ENCODE measurements at regions not wholly inside any gene's neighbourhood (a gene's known extent, or its start where the extent isn't known, plus 50 kb on each side); places are given as distances from the start of the nearest gene placed in this dataset.
"Not testable (repeated sequence)": the region's sequence is repeated elsewhere in the genome, so short reads cannot be mapped to it uniquely, and the experiment has no call there.

DNA sequence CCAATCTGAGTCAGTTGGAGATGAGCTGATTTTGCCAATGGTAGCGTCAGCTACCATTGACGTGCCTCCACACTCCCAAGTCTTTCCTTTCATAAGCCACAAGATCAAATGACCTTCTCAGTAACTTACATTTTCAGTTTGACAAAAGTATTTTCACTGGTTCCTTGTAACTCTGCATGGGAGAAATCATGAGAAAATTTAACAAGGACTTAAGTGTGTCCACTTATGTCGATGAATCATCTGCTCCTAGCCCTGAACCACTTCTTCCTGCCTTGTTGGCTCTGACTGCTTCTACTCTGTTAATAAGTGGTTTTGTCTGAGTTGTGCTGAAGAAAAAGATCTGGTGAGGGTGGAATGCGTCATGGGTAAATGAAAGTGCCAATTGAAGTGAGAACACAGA, 101.2 kb downstream of the NFKBIZ start:
- no peak for DNase-seq (ENCODE audit: low read depth, low spot score)

DNA sequence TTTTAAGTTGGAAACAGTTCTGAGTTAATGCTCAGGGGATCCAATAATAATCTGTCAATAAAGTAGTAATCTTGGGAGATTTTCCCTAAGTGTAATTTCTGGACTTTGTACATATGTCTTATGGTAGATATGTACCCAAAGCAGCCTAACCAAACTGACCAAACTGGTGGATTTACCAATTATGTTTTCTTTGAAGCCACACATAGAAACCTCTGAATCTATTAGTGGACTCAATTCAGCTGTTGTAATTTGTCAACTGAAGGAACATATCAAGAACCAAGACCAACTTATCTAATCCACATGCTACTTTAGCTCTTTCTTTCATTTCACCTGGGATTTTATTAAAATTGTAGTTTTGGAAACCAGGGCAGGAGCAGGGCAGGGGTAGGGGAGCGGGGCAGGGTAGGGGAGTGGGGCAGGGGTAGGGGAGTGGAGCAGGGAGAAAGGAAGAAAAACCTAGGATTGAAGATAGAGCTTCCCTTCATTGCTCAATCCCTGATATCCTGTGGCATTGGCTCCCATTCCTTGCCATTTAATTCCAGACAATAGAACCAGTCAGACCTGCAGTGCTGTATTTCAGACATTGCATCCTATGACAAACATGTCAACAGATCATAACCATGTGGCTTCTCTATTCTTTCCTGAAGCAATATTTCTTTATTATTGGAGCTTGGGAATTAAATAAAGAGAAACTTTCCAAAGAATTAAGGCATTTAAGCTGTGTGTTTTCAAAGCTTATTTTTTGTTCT, 101.8 kb downstream of the NFKBIZ start:
- DNase-seq (ENCODE audit: low read depth, low spot score) = no peak

DNA sequence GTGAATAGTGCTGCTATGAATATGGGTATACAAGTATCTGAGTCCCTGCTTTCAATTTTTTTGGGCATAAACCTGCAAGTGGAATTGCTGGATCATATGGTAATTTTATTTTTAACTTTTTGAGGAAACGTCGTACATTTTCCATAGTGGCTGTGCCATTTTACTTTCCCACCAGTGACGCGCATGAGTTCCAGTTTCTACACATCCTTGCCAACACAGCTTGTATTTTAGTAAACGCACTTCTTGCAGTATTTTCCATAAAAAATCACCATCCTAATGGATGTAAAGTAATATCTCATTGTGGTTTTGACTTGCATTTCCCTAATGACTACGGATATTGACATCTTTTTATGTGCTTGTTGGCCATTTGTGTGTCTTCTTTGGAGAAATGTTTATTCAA, 105.0 kb downstream of the NFKBIZ start:
- no peak for DNase-seq (ENCODE audit: low read depth, low spot score)

DNA sequence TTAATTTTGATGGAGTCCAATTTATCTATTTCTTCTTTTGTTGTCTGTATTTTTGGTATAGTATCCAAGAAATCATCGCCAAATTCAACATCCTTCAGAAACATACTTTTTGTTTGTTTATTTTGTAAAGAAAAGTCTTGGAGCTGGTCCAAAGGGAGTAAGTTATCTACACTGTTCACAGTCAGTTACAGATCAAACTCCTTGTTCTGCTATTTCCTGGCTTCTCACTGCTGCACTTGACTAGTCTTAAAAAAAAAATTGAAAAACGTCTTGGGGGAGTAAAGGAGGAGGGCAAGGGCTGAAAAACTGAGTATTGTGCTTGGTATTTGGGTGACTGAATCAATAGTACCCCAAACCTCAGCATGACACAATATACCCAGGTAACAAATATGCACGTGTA, 105.6 kb downstream of the NFKBIZ start:
- DNase-seq (ENCODE audit: low read depth, low spot score) = peak; percentile 56

DNA sequence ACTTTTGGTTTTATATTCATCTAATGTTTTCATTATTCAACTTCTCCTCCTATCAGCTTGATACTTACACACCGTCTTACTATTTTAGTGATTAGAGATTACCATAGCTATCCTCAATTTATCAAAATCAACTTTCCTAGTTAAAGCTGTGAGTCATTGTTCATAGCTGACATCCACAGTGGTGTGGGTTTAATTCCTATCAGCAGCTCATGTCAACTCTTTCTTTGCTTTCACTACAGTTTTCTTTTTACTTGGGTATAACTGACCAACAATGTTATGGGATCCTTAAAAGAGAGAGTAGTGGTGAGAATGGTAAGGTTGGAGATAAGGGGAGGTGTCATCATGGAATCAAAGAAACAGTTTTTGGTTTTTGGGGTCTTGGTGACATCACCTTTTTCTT, 112.7 kb downstream of the NFKBIZ start:
- no peak for DNase-seq (ENCODE audit: low read depth, low spot score)

DNA sequence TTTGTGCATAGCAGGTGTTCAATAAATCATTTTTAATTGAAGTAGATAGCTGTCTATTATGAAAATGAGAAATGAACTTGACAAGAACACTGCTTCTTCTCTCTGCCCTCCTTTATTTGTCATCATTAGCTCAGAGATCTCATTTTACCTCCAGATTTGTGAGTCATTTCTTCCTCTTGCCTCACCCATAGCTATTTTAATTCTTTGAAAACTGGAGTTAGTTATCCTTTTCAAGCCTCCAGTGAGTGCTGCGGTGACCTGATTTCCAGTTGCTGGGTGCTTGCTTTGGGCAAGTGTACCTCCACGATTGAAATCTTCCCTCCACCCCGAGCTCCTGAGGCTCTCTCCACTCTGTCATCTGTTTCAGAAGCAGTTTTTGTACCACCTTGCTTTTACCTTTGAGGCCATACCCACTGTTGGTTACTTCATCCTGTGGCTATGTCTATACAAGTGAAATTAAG, 114.6 kb downstream of the NFKBIZ start:
- DNase-seq (ENCODE audit: low read depth, low spot score) = no peak

DNA sequence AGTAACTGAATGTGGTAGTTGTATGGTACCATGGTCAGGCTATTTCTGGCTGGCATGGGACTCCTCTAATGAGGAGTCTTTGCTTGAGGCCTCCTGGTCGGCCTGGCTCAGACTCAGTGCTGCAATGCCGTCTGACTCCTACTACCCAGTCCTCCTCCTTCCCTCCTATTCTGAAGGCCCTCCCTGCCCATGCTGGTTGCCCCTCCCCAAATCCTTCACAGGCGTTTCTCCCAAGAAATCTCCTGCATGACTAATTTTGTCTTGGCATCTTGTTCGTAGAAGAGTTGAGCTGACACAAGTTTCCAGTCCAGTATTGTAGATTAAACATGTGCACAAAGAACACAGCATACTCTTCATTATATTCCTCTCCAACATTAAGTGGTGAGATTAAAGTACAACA, 115.5 kb downstream of the NFKBIZ start:
- DNase-seq (ENCODE audit: low read depth, low spot score) = no peak

DNA sequence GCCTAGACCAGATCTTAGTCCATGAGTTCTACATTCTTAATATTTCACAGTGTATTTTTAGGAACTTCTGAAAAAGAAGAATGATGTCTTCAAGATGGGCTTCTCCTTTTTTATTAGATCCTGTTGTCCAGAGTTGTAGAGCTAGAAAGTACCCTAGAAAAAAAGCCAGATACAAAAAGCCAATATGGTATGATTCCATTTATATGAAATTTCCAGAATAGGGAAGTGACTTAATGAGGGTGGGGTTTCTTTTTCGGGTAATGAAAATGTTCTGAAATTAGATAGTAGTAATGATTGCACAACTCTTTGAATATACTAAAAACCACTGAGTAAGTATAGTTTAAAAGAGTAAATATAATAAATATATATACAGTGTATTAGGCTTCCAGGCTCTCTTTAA, 116.9 kb downstream of the NFKBIZ start:
- no peak for DNase-seq (ENCODE audit: low read depth, low spot score)

DNA sequence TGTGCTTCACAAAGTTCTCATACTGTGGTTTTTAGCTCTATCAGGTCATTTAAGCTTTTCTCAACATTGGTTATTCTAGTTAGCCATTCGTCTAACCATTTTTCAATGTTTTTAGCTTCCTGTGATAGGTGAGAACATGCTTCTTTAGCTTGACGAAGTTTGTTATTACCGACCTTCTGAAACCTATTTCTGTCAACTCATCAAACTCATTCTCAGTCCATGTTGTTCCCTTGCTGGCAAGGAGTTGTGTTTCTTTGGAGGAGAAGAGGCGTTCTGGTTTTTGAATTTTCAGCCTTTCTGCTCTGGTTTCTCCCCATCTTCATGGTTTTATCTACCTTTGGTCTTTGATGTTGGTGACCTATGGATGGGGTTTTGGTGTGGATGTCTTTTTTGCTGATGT, 120.9 kb downstream of the NFKBIZ start:
- DNase-seq (ENCODE audit: low read depth, low spot score) = no peak

DNA sequence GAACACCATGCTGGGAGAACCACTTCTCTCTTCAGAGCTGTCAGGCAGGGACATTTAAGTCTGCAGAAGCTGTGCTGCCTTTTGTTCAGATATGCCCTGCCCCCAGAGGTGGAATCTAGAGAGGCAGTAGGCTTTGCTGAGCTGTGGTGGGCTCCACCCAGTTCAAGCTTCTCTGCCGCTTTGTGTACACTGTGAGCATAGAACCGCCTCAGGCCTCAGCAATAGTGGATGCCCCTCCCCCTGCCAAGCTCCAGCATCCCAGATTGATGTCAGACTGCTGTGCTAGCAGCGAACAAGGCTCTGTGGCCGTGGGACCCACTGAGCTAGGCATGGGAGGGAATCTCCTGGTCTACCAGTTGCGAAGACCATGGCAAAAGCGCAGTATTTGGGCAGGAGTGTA, 121.6 kb downstream of the NFKBIZ start:
- DNase-seq (ENCODE audit: low read depth, low spot score) = no peak

DNA sequence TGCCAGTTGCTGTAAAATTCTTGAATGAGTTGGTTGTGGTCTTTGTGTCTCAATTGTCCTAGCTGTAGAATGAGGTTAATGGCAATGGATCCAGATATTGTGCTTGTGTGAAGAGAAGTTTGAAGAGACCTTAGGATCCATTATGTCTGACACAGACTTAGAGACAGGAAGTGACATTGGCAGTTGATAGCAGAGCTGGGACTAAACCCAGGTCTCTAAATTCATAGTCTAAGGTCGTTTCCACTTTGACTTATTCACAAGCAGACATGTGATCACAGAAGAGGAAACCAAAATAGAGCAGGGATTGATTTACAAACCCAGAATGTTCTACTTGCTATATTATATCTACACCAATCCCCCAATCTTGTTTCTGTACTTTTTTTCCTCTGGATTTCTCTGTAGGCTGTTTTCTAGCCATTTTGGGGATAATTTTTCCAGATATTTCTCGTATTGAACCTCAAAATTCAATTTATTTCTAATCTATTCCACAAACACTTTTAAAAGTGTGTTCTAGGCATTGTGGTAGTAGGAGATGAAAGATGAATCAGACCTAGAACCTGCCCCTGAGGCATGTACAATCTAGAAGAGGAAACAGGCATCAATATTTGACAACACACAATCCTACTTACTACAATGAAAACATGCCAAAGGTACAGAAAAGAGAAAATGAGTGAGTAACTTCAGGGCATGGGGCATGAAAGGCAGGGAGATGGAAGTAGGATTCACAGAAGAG, 123.3 kb downstream of the NFKBIZ start:
- DNase-seq (ENCODE audit: low read depth, low spot score) = no peak

DNA sequence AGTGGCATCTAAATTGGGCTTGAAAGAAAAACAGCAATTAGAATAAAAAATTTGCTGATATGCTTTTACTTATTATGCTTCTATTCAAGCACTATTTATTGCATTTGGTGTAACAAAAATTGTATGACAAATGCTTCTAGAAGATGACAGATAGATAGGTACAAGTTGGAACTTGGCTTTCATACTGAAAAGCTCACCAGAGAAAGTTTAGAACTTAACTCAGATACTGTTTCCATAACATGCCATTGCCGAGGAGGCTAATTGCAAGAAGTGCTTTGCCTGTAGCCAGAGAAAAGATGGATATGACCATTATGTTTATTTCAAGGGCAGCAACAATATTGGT, 123.8 kb downstream of the NFKBIZ start:
- DNase-seq (ENCODE audit: low read depth, low spot score) = no peak

DNA sequence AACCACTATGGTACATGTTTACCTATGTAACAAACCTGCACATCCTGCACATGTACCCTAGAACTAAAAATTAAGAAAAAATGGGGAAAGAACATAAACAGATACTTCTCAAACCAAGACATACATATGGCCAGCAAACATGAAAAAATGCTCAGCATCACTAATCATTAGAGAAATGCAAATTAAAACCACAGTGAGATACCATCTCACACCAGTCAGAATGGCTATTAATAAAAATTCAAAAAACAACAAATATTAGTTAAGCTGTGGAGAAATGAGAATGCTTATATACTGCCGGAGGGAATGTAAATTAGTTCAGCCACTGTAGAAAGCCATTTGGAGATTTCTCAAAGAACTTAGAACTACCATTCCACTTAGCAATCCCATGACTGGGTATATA, 126.1 kb downstream of the NFKBIZ start:
- DNase-seq (ENCODE audit: low read depth, low spot score) = not testable (repeated sequence)

DNA sequence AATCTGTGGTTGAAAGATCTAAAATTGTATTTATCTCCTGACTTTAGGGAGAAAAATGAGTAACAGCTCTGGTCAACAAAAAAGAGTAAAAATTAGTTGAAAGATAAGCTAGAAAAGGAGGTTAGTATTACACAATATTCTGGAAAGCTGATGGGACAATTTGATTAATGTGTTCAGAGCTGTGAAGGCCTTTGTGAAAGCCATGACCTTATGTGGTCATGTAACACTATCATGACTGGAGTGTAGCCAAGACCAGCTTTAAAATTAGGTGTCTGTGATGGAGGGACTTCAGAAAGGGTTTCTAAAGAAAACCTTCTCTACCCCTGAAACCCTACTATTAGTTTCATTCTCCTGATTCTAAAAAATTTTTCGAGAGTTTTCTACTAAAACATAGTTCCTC, 127.2 kb downstream of the NFKBIZ start:
- DNase-seq (ENCODE audit: low read depth, low spot score) = no peak

DNA sequence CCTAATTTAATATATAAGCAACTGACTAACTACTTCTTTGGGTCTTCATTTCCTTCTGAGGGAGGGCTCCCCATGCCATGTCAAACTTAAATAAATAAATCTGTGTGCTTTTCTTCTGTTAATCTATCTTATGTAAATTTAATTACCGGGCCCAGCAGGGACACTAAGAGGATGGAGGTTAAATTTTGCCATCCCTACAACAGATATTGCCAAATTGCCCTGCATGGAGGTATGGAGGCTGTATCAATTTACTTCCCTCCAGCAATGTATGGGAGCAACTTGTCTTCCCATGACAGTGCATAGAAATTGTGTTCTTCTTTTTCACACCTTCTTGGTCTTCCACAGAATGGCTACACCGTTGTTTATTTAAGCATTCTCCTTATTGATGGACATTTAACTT, 129.0 kb downstream of the NFKBIZ start:
- DNase-seq (ENCODE audit: low read depth, low spot score) = no peak

DNA sequence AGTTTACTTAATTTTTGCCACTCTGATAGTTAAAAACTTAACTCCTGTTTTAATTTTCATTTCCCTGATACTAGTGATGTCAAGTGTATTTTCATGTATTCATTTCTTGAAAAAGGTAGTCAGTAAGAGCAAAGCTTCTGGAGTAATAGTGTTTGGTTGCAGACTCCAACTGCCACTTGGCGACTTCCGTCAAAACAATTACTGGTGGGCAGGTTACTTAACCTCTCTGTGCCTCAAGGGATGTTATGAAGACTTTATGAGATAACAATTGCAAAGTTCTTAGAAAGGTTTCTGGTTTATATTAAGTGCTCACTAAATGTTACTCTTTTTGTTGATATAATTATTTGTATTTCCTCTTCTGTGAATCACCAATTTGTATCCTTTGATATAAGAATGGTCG, 129.7 kb downstream of the NFKBIZ start:
- DNase-seq (ENCODE audit: low read depth, low spot score) = no peak

DNA sequence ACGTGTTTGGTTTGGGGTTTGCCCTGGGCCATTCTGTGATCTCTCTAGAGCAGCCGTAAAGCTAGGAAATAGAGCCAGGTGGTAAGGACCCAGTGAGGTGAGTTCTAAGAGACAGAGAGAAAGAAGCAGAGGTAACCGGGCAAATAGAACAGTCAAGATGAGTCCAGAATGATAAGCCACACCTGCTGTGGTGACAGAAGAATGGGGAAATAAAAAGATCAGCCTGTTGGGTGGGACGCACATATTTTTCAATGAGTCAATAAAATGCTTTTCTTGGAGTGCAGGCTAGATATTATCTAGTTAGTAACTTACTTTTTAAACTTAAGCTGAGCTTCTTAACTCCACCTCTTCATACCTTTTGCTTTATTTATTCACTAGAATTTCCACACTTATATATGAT, 135.0 kb downstream of the NFKBIZ start:
- no peak for DNase-seq (ENCODE audit: low read depth, low spot score)

DNA sequence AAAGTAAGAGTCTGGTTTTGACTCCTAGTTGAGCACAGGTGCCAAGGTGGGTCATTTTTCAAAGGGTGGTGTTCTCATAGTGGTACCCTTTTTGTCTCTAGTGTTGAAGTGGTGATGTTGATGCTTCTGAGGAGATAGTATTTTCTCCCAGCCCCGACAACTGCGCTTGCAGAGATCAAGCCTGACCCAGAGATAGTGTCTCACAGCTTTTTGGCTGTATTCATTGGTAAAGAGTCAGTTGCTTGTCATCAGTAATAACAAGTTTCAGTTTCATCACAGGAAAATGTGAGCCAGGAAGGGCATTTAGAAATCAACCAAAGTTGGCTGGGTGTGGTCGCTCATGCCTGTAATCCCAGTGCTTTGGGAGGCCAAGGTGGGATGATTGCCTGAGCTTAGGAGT, 139.3 kb downstream of the NFKBIZ start:
- DNase-seq (ENCODE audit: low read depth, low spot score) = no peak

DNA sequence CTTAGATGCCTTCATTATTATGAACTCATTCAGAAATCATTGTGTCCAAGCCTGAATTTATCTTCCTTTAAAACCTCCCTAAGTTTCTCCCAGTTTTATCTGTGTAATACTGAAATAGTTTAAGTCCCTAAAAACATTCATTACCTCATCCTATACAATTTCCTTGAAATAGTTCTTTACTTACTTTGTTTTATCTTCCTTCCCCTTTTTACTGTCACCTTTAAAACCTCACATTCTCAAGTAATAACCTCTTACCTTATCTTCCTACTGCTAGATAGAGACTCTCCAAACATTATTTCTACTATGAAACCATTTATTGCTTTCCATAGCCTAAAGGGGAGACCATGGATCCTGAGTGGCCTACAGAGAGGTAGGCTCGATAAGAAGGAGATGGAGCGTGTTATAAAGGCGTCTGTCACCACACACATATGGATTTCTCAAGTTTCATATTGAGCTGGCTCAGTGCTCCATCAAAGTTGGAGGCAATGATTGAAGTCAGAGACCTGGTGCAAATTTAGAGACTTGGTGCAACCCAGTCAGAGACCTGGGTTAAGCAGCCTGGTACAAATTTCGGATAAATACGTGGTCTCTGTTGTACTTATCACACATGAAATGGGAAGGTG, 140.4 kb downstream of the NFKBIZ start:
- DNase-seq (ENCODE audit: low read depth, low spot score) = no peak

DNA sequence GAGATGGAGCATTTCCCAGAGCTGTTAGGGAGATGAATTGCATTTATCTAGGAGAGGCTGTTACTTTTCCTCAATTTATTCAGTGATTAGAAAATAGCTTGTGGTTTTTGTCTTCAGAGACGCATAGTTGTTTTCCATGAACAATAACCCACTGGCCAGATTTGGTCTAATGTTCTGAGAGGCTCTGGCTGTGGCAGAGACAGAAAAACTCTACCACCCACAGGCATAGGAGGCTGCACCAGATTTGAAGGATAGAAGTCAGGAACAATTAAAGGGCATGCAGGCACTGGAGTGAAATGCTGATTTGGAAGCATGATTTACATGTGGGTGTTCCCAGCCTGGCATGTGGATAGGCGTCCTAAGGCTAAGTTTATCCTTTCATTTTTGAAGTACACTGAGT, 143.5 kb downstream of the NFKBIZ start:
- DNase-seq (ENCODE audit: low read depth, low spot score) = no peak

DNA sequence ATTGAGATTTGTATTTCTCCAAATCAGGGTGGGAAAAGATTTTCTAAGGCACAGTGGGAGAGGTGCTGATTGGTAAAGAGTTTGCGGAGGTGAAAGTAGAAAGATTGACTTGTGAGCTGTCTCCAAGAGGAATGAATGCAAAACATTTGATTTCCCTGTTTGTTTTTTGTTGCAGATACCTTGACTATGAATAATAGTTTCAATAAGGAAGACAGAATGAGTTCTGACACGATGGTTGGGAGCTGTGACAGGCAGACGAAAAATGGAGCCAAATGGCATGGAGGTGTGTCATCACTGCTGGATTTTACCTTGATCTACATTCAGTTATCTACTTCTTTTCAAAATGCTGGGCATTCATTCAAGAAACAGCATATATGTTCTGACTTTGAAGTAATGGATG, 145.1 kb downstream of the NFKBIZ start:
- DNase-seq (ENCODE audit: low read depth, low spot score) = no peak

DNA sequence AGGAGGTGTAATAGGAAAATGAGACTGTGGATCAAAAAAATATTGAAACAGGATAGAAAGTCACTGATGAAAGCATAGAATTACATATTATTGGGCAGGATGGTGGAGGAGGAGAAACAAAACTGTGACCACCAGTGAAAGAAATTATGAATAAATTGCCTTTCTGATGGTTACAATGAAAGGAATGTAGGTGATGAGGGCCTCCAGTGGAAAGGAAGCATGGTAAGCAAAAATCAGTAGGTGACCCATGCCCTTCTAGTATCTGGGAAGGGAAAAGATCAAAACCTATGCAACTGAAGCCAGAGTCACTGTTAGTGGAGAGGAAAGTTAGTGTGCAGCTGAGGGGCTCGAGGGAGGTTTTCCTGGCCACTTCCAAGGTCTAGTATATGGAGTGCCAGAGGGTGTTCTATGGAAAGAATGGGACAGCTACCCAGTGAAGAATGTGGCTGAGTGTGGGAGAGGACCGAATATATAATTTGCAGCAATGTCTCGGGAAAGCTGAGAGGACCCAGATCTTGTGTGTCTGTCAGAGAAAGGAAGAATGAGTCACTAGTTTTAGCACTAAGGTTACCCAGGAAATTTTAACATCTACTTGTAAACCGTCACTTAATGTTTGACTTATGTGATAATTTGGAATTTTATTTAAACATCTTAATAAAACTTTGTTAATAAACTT, 146.2 kb downstream of the NFKBIZ start:
- no peak for DNase-seq (ENCODE audit: low read depth, low spot score)

Measured in pulmonary artery endothelial cell (primary cell).